ENCODE measurements at regions not wholly inside any gene's neighbourhood (a gene's known extent, or its start where the extent isn't known, plus 50 kb on each side); places are given as distances from the start of the nearest gene placed in this dataset.
A peak's percentile ranks its signal among the peaks of the same experiment; 100 is the strongest.

DNA sequence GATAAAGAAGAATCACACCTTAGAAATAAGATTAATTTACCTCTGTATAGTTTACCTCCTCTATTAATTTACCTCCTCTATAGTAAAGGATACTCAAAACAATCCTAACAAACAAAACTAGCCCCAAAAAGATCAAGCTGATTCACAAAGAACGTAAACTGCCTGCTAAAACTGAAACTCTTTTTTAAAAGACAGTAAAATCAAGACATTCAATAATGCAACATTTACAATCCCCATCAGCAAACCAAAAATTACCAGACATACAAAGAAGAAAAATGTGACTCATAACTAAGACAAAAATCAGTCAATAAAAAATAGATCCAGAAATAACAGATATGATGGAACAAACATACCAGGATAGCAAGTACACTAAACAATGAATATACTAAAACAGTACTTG, 215.7 kb downstream of the ZEB2 start:
- Histone ChIP-seq H3K9me2 (replicated peaks; ENCODE audit: insufficient read depth, low read length) (no peaks in the 10 kb centered on the region), H3K79me2 (ENCODE audit: low read length) (peaks cover 95% of the 10 kb centered on the region), H3K4me3 (ENCODE audit: low read length) (no peak overlapping the region), H2AFZ (ENCODE audit: low read length) (no peak overlapping the region), H3K4me1 (ENCODE audit: low read length) (peaks cover 2% of the 10 kb centered on the region; the same call in 1 of the 2 replicates), H3K36me3 (ENCODE audit: insufficient read depth, low read length) (peaks cover 2% of the 10 kb centered on the region; the same call in 1 of the 2 replicates), H3K27ac (ENCODE audit: low read length) (no peak overlapping the region), H3K27me3 (ENCODE audit: low read length) (no peaks in the 10 kb centered on the region), H4K20me1 (ENCODE audit: insufficient read depth, low read depth, low read length) (no peaks in the 10 kb centered on the region), H3K9ac (ENCODE audit: low read length) (no peak overlapping the region), H3K4me2 (ENCODE audit: low read depth, low read length, poor library complexity, severe bottlenecking) (no peak overlapping the region), H3K9me3 (ENCODE audit: low read length) (no peaks in the 10 kb centered on the region)
- DNase-seq = no peak

DNA sequence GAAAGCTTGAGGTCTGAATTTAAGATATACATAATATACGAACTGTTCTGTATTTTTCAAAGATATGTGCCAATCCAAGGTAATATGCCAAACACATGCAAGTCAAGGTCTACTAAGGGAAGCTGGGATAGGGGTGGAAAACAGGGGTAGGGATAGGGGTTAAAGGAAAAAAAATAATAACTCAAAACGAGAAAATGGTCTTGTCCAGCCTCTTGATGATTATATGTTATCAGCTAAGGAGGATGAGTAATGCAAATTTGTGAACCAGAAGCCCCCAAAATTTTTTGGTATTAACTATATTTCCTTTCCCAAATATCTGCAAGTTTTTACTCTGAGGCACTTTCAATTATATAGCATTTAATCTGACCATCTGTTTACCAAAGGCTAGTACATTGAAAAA, 219.3 kb downstream of the ZEB2 start:
- H3K79me2 ChIP-seq (ENCODE audit: low read length) = peaks cover 92% of the 10 kb centered on the region
- peaks cover 2% of the 10 kb centered on the region; the same call in 1 of the 2 replicates for H3K4me1 ChIP-seq (ENCODE audit: low read length)
- no peaks in the 10 kb centered on the region for H3K9me3 ChIP-seq (ENCODE audit: low read length)
- no peaks in the 10 kb centered on the region for H3K27me3 ChIP-seq (ENCODE audit: low read length)
- no peak overlapping the region for H3K4me3 ChIP-seq (ENCODE audit: low read length)
- no peak overlapping the region for H2AFZ ChIP-seq (ENCODE audit: low read length)
- H3K9ac ChIP-seq (ENCODE audit: low read length) = no peak overlapping the region
- no peaks in the 10 kb centered on the region for H4K20me1 ChIP-seq (ENCODE audit: insufficient read depth, low read depth, low read length)
- DNase-seq = no peak
- H3K4me2 ChIP-seq (ENCODE audit: low read depth, low read length, poor library complexity, severe bottlenecking) = no peak overlapping the region
- no peaks in the 10 kb centered on the region for H3K36me3 ChIP-seq (ENCODE audit: insufficient read depth, low read length)
- no peaks in the 10 kb centered on the region for H3K9me2 ChIP-seq (replicated peaks; ENCODE audit: insufficient read depth, low read length)
- H3K27ac ChIP-seq (ENCODE audit: low read length) = no peak overlapping the region

DNA sequence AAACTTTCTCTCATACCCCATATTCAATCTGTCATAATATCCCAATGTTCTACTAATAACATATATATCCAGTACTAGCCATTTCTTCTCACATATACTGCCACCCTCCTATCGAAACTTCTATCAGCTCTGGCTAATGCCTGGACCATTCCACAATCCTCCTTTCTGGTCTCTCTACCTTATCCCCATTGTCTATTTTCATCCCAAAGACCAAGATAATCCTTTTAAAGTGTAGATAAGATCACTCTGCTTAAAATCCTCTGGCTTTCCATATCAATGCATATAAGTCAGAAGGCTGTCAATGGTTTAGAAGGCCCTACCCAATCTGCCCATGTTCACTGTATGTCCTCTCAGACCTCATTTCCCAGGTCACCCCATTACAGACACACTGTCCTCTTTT, 229.6 kb downstream of the ZEB2 start:
- Histone ChIP-seq H3K27me3 (ENCODE audit: low read length) (no peaks in the 10 kb centered on the region), H3K9me3 (ENCODE audit: low read length) (no peaks in the 10 kb centered on the region), H3K9ac (ENCODE audit: low read length) (no peak overlapping the region), H3K4me2 (ENCODE audit: low read depth, low read length, poor library complexity, severe bottlenecking) (no peak overlapping the region), H3K79me2 (ENCODE audit: low read length) (peaks cover 93% of the 10 kb centered on the region), H3K27ac (ENCODE audit: low read length) (peak overlapping the region; percentile 75), H3K36me3 (ENCODE audit: insufficient read depth, low read length) (no peaks in the 10 kb centered on the region), H3K4me1 (ENCODE audit: low read length) (peaks cover 48% of the 10 kb centered on the region), H2AFZ (ENCODE audit: low read length) (no peak overlapping the region), H3K9me2 (replicated peaks; ENCODE audit: insufficient read depth, low read length) (no peaks in the 10 kb centered on the region), H4K20me1 (ENCODE audit: insufficient read depth, low read depth, low read length) (no peaks in the 10 kb centered on the region), H3K4me3 (ENCODE audit: low read length) (no peak overlapping the region)
- no peak for DNase-seq

DNA sequence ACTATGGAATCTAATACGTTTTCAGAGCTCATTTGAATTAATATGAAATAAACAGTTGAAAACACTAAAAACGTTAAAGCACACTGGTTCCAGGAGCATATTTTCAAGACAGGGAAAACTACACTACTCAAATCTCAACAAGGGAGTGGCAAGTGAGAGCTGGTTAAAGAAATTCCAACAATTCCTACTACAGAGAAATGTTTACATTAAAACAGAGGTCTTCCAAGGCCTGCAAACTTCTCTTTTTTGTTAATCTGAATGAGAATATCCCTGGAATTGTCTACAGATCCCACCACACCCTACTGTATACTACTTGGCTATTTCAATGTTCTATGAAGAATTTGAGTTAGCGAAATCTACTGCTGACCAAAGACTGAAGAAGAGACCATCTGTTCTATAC, 231.5 kb downstream of the ZEB2 start:
- no peaks in the 10 kb centered on the region for H3K9me3 ChIP-seq (ENCODE audit: low read length)
- H3K27ac ChIP-seq (ENCODE audit: low read length) = no peak overlapping the region
- H3K4me3 ChIP-seq (ENCODE audit: low read length) = no peak overlapping the region
- H4K20me1 ChIP-seq (ENCODE audit: insufficient read depth, low read depth, low read length) = no peaks in the 10 kb centered on the region
- H3K4me1 ChIP-seq (ENCODE audit: low read length) = peaks cover 50% of the 10 kb centered on the region
- H3K9ac ChIP-seq (ENCODE audit: low read length) = no peak overlapping the region
- H3K79me2 ChIP-seq (ENCODE audit: low read length) = peaks cover 92% of the 10 kb centered on the region
- H3K4me2 ChIP-seq (ENCODE audit: low read depth, low read length, poor library complexity, severe bottlenecking) = no peak overlapping the region
- DNase-seq = no peak
- no peaks in the 10 kb centered on the region for H3K27me3 ChIP-seq (ENCODE audit: low read length)
- no peaks in the 10 kb centered on the region for H3K36me3 ChIP-seq (ENCODE audit: insufficient read depth, low read length)
- no peaks in the 10 kb centered on the region for H3K9me2 ChIP-seq (replicated peaks; ENCODE audit: insufficient read depth, low read length)
- H2AFZ ChIP-seq (ENCODE audit: low read length) = no peak overlapping the region

- no peaks in the 10 kb centered on the region for H3K9me2 ChIP-seq (replicated peaks; ENCODE audit: insufficient read depth, low read length)
- H3K4me1 ChIP-seq (ENCODE audit: low read length) = peaks cover 47% of the 10 kb centered on the region
- no peaks in the 10 kb centered on the region for H4K20me1 ChIP-seq (ENCODE audit: insufficient read depth, low read depth, low read length)
- H3K4me2 ChIP-seq (ENCODE audit: low read depth, low read length, poor library complexity, severe bottlenecking) = no peak overlapping the region
- no peak overlapping the region for H3K9ac ChIP-seq (ENCODE audit: low read length)
- no peak overlapping the region for H3K4me3 ChIP-seq (ENCODE audit: low read length)
- DNase-seq = no peak
- H3K27me3 ChIP-seq (ENCODE audit: low read length) = no peaks in the 10 kb centered on the region
- H3K9me3 ChIP-seq (ENCODE audit: low read length) = no peaks in the 10 kb centered on the region
- no peak overlapping the region; the same call in 1 of the 2 replicates for H3K27ac ChIP-seq (ENCODE audit: low read length)
- peaks cover 87% of the 10 kb centered on the region for H3K79me2 ChIP-seq (ENCODE audit: low read length)
- no peaks in the 10 kb centered on the region for H3K36me3 ChIP-seq (ENCODE audit: insufficient read depth, low read length)
- no peak overlapping the region for H2AFZ ChIP-seq (ENCODE audit: low read length)
These were observed 234.6 kb downstream of the ZEB2 start for GRCh38 chr2:144285324-144285723.

GRCh38 chr2:144281476-144281875, 238.4 kb downstream of the ZEB2 start:
- peak overlapping the region; percentile 75 for H3K27ac ChIP-seq (ENCODE audit: low read length)
- H3K9me3 ChIP-seq (ENCODE audit: low read length) = no peaks in the 10 kb centered on the region
- peaks cover 64% of the 10 kb centered on the region for H3K4me1 ChIP-seq (ENCODE audit: low read length)
- H4K20me1 ChIP-seq (ENCODE audit: insufficient read depth, low read depth, low read length) = no peaks in the 10 kb centered on the region
- peak overlapping the region; percentile 10; the same call in 1 of the 2 replicates for H2AFZ ChIP-seq (ENCODE audit: low read length)
- H3K9ac ChIP-seq (ENCODE audit: low read length) = peak overlapping the region; percentile 0; the same call in 1 of the 2 replicates
- peaks cover 90% of the 10 kb centered on the region for H3K79me2 ChIP-seq (ENCODE audit: low read length)
- no peak overlapping the region for H3K4me3 ChIP-seq (ENCODE audit: low read length)
- no peaks in the 10 kb centered on the region for H3K9me2 ChIP-seq (replicated peaks; ENCODE audit: insufficient read depth, low read length)
- DNase-seq = peak; percentile 66
- no peaks in the 10 kb centered on the region for H3K27me3 ChIP-seq (ENCODE audit: low read length)
- no peaks in the 10 kb centered on the region for H3K36me3 ChIP-seq (ENCODE audit: insufficient read depth, low read length)
- H3K4me2 ChIP-seq (ENCODE audit: low read depth, low read length, poor library complexity, severe bottlenecking) = peak overlapping the region; percentile 27

- no peaks in the 10 kb centered on the region for H3K27me3 ChIP-seq (ENCODE audit: low read length)
- peaks cover 88% of the 10 kb centered on the region for H3K79me2 ChIP-seq (ENCODE audit: low read length)
These were observed 239.9 kb downstream of the ZEB2 start for GRCh38 chr2:144280009-144280408.

GRCh38 chr2:144279165-144279564, 240.8 kb downstream of the ZEB2 start:
- Histone ChIP-seq H3K9me3 (ENCODE audit: low read length) (no peaks in the 10 kb centered on the region), H2AFZ (ENCODE audit: low read length) (no peak overlapping the region), H3K4me1 (ENCODE audit: low read length) (peaks cover 54% of the 10 kb centered on the region), H3K27ac (ENCODE audit: low read length) (no peak overlapping the region), H3K36me3 (ENCODE audit: insufficient read depth, low read length) (no peaks in the 10 kb centered on the region), H3K9ac (ENCODE audit: low read length) (no peak overlapping the region), H3K9me2 (replicated peaks; ENCODE audit: insufficient read depth, low read length) (no peaks in the 10 kb centered on the region), H3K79me2 (ENCODE audit: low read length) (peaks cover 89% of the 10 kb centered on the region), H3K4me2 (ENCODE audit: low read depth, low read length, poor library complexity, severe bottlenecking) (no peak overlapping the region), H4K20me1 (ENCODE audit: insufficient read depth, low read depth, low read length) (no peaks in the 10 kb centered on the region), H3K27me3 (ENCODE audit: low read length) (no peaks in the 10 kb centered on the region), H3K4me3 (ENCODE audit: low read length) (no peak overlapping the region)
- DNase-seq = no peak

More at GRCh38 chr2:144280009-144280408, 239.9 kb downstream of the ZEB2 start:
- H3K27ac ChIP-seq (ENCODE audit: low read length) = no peak overlapping the region
- H3K9me3 ChIP-seq (ENCODE audit: low read length) = no peaks in the 10 kb centered on the region
- DNase-seq = no peak
- peaks cover 54% of the 10 kb centered on the region for H3K4me1 ChIP-seq (ENCODE audit: low read length)
- H3K4me2 ChIP-seq (ENCODE audit: low read depth, low read length, poor library complexity, severe bottlenecking) = no peak overlapping the region
- H3K9me2 ChIP-seq (replicated peaks; ENCODE audit: insufficient read depth, low read length) = no peaks in the 10 kb centered on the region
- H4K20me1 ChIP-seq (ENCODE audit: insufficient read depth, low read depth, low read length) = no peaks in the 10 kb centered on the region
- no peak overlapping the region for H3K9ac ChIP-seq (ENCODE audit: low read length)
- no peak overlapping the region for H2AFZ ChIP-seq (ENCODE audit: low read length)
- no peaks in the 10 kb centered on the region for H3K36me3 ChIP-seq (ENCODE audit: insufficient read depth, low read length)
- no peak overlapping the region for H3K4me3 ChIP-seq (ENCODE audit: low read length)
